ENCODE measurements at regions not wholly inside any gene's neighbourhood (a gene's known extent, or its start where the extent isn't known, plus 50 kb on each side); places are given as distances from the start of the nearest gene placed in this dataset.

GRCh38 chr18:2274613-2275012 lies 296.7 kb downstream of the METTL4 start:
- H3K4me1 ChIP-seq, result no peaks in the 10 kb centered on the region
- no peak overlapping the region for H3K4me3 ChIP-seq
- DNase-seq, result no peak
- no peaks in the 10 kb centered on the region for H3K27me3 ChIP-seq
- no peak overlapping the region for H3K27ac ChIP-seq
- TF ChIP-seq POLR2A (IDR thresholded peaks at IDR 0.05), result no peak
- no peak for TF ChIP-seq EP300 (IDR thresholded peaks at IDR 0.05)
- TF ChIP-seq CTCF (IDR thresholded peaks at IDR 0.05), result no peak
- no peak for TF ChIP-seq POLR2AphosphoS5 (IDR thresholded peaks at IDR 0.05)
- no peaks in the 10 kb centered on the region for H3K36me3 ChIP-seq
- intact Hi-C loops (cut with DNase I; ENCODE audit: low total_unique reads), result no loop called here
- 60 to 77% (median 65%) methylated on average over 2 of the region's 2 CpGs for WGBS, 5 donors
- no peaks in the 10 kb centered on the region for H3K9me3 ChIP-seq

DNA sequence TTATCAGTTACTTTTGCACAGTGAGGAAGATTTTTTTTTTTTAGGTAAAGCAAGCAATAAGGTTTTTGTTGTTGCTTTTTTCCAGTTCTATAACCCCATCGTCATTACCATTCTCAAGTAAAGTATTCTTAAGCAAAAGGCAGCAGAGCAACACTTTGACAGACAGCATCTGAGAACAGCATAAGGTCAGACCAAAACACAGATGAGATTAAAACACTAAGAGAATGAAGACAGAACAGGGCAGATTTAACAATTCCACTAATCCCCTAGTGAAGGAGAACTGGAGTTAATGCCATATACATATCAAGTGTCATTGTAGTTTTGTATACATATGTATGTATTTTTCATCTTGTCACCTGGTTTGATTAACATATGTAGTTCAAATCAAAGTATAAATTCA lies 290.2 kb downstream of the METTL4 start:
- Histone ChIP-seq H3K9me3 (no peaks in the 10 kb centered on the region), H3K36me3 (no peaks in the 10 kb centered on the region), H3K4me1 (no peaks in the 10 kb centered on the region), H3K27me3 (no peaks in the 10 kb centered on the region), H3K27ac (no peak overlapping the region), H3K4me3 (no peak overlapping the region)
- DNase-seq, result no peak
- 42 to 69% (median 64%) methylated on average over 1 of the region's 1 CpG for WGBS, 5 donors
- TF ChIP-seq EP300 (IDR thresholded peaks at IDR 0.05), result no peak
- TF ChIP-seq POLR2A (IDR thresholded peaks at IDR 0.05), result no peak
- no peak for TF ChIP-seq CTCF (IDR thresholded peaks at IDR 0.05)
- no peak for TF ChIP-seq POLR2AphosphoS5 (IDR thresholded peaks at IDR 0.05)
- intact Hi-C loops (cut with DNase I; ENCODE audit: low total_unique reads), result no loop called here

DNA sequence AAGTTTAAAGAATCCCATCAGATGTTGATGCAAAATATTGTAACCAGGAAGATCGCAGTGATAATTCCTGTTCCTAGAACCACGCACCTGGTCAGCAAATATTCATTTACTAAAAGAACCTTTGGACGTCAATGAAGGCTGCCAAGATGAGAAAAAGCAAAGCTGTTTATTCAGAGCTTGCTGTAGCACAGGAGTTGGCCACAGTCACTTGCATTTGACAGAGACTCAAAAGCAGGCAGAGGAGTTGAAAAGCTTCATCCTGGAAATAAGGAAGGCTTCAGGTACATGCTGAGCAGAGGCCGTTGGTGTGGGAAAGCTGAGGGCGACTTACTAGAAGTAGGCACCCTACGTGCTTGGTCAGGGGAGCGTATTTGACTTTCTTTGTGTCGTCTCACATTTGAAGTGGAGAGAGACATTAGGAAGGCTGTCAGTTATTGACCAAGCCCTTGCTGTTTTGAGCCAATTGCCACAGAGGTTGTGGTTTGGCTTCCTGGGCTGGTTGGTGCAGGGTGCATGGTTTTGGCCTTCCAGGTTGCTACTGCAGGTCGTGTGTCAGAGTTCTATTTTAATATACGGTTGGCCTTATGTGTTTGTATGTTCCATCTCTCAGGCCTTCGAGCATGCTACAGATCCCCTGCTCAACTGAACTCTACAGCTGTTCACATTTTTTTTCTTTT lies 289.6 kb downstream of the METTL4 start:
- Histone ChIP-seq H3K27me3 (no peaks in the 10 kb centered on the region), H3K4me1 (no peaks in the 10 kb centered on the region), H3K27ac (no peak overlapping the region), H3K9me3 (no peaks in the 10 kb centered on the region), H3K4me3 (no peak overlapping the region), H3K36me3 (no peaks in the 10 kb centered on the region)
- TF ChIP-seq POLR2AphosphoS5 (IDR thresholded peaks at IDR 0.05) (no peak), EP300 (IDR thresholded peaks at IDR 0.05) (no peak), POLR2A (IDR thresholded peaks at IDR 0.05) (no peak), CTCF (IDR thresholded peaks at IDR 0.05) (no peak)
- WGBS, 5 donors, result 70 to 72% (median 71%) methylated on average over 11 of the region's 11 CpGs
- no peak for DNase-seq
- intact Hi-C loops (cut with DNase I; ENCODE audit: low total_unique reads), result no loop called here

GRCh38 chr18:2293109-2293839 lies 278.0 kb downstream of the METTL4 start:
- no peak overlapping the region for H3K27ac ChIP-seq
- no peaks in the 10 kb centered on the region for H3K27me3 ChIP-seq
- H3K9me3 ChIP-seq, result peaks cover 0 to 5% (median 0%) of the 10 kb centered on the region in 4 donors
- H3K4me1 ChIP-seq, result no peaks in the 10 kb centered on the region
- H3K4me3 ChIP-seq, result no peak overlapping the region
- TF ChIP-seq CTCF (IDR thresholded peaks at IDR 0.05) (no peak), EP300 (IDR thresholded peaks at IDR 0.05) (no peak), POLR2AphosphoS5 (IDR thresholded peaks at IDR 0.05) (no peak), POLR2A (IDR thresholded peaks at IDR 0.05) (no peak)
- 69 to 83% (median 72%) methylated on average over 4 to 7 of the region's 7 CpGs for WGBS, 5 donors
- no peaks in the 10 kb centered on the region for H3K36me3 ChIP-seq
- DNase-seq, result no peak
- intact Hi-C loops (cut with DNase I; ENCODE audit: low total_unique reads), result no loop called here

Data from stomach (tissue), 8 donors.